ENCODE measurements at regions not wholly inside any gene's neighbourhood (a gene's known extent, or its start where the extent isn't known, plus 50 kb on each side); places are given as distances from the start of the nearest gene placed in this dataset.

- H3K36me3 ChIP-seq (ENCODE audit: control insufficient read depth, insufficient read depth, low read length), result no peaks in the 10 kb centered on the region
- no peak overlapping the region for H3K4me2 ChIP-seq (ENCODE audit: insufficient read depth, low read length)
- no peaks in the 10 kb centered on the region for H4K20me1 ChIP-seq (replicated peaks; ENCODE audit: control insufficient read depth, insufficient read depth, low read length)
- BruUV-seq (replicated peaks), result no TSS peak
- POLR2A ChIA-PET, result no interaction called here
- intact Hi-C loops (cut with micrococcal nuclease), result loop anchor here (5.0 kb wide), 1 partner anchor 59 kb away; no protein-coding TSS in a partner anchor
- H3K27ac ChIP-seq (ENCODE audit: extremely low read depth, low read depth, low read length), result no peak overlapping the region
- H3K4me1 ChIP-seq (replicated peaks in 1 of 2; ENCODE audit: control insufficient read depth in 2 of 2, insufficient read depth in 2 of 2, low read length in 2 of 2), result peaks cover 7 to 37% of the 10 kb centered on the region in 2 experiments
- H3K9me3 ChIP-seq (replicated peaks; ENCODE audit: control insufficient read depth, insufficient read depth, low read depth, low read length), result peaks cover 7% of the 10 kb centered on the region; the same call in 1 of the 2 replicates
- no peak overlapping the region for H3K9ac ChIP-seq (ENCODE audit: insufficient read depth in 1 of 2, low read depth in 2 of 2, low read length in 2 of 2)
- H3K4me3 ChIP-seq, result no peak overlapping the region
- DNase-seq (ENCODE audit: extremely low read depth in 1 of 4, low spot score in 3 of 4), result no peak
- no peaks in the 10 kb centered on the region for H3K79me2 ChIP-seq (ENCODE audit: control insufficient read depth, insufficient read depth, low read length)
- in situ Hi-C loops (cut with MboI), result no loop called here
- no peaks in the 10 kb centered on the region for H3K9me1 ChIP-seq (ENCODE audit: control insufficient read depth, insufficient read depth, low read length)
- CTCF ChIA-PET (ENCODE audit: low intra/inter-chr PET ratio), result no interaction called here
- TF ChIP-seq HEY1 (CRISPR knock-in tag; IDR thresholded peaks at IDR 0.05; ENCODE audit: borderline replicate concordance), result no peak
- no peak for TF ChIP-seq CLOCK (CRISPR knock-in tag; IDR thresholded peaks at IDR 0.05; ENCODE audit: borderline replicate concordance)
- TF ChIP-seq CHD1 (IDR thresholded peaks at IDR 0.05; ENCODE audit: low read length), result no peak
- TF ChIP-seq KDM5B (IDR thresholded peaks at IDR 0.05; ENCODE audit: insufficient replicate concordance, low read depth, low read length), result no peak
- H2AFZ ChIP-seq (ENCODE audit: low read depth, low read length), result peak overlapping the region; percentile 1; the same call in 1 of the 2 replicates
- 100% methylated on average over 1 of the region's 1 CpG for whole genome bisulfite sequencing (ENCODE audit: insufficient coverage, low coverage, missing lambda C conversion rate)
- FAIRE-seq, result no peak
- H3K27me3 ChIP-seq (ENCODE audit: control insufficient read depth in 2 of 2, insufficient read depth in 2 of 2, low read length in 2 of 2), result no peaks in the 10 kb centered on the region
- no peak for ATAC-seq
These were observed 138.2 kb upstream of the TSPAN8 start for GRCh38 chr12:71295953-71296352.
